ENCODE measurements at regions not wholly inside any gene's neighbourhood (a gene's known extent, or its start where the extent isn't known, plus 50 kb on each side); places are given as distances from the start of the nearest gene placed in this dataset.

DNA sequence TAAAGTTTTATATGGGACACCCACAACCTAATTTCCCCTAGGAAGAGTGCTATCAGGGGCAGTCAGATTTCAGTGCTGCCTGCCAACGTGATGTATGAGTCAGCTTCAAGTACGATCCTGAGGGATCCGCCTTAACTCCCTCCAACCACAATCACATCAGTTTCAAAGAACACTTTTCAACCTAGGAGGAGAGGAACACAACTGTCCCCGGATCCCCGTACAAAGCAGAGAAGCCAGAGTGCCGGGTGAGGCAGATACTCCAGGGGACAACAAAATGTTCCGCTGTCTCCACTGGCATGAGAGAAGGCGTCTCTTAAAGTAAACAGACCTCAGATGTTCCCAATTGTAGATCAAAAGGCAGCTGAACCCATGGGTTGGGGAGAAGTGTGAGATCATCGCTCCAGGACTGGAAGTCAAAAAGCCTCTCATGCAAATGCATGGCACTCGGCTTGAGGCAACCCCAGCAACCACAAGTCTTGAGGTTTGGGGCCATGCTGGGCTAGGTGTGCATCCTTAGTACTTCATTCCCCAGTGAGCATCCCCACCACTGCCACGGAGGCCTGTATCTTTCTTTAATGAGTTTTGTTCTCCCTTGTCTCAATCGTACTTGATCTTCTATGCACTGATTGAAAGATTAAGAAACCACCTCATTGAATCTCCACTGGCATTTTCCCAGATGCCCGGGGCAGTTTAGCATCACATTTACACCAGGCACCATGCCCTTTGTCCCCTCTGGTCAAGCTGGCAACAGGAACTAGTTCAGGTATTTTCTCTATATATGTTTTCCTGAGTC lies 91.0 kb upstream of the CCBE1 start:
- TF ChIP-seq, protein P1, sequence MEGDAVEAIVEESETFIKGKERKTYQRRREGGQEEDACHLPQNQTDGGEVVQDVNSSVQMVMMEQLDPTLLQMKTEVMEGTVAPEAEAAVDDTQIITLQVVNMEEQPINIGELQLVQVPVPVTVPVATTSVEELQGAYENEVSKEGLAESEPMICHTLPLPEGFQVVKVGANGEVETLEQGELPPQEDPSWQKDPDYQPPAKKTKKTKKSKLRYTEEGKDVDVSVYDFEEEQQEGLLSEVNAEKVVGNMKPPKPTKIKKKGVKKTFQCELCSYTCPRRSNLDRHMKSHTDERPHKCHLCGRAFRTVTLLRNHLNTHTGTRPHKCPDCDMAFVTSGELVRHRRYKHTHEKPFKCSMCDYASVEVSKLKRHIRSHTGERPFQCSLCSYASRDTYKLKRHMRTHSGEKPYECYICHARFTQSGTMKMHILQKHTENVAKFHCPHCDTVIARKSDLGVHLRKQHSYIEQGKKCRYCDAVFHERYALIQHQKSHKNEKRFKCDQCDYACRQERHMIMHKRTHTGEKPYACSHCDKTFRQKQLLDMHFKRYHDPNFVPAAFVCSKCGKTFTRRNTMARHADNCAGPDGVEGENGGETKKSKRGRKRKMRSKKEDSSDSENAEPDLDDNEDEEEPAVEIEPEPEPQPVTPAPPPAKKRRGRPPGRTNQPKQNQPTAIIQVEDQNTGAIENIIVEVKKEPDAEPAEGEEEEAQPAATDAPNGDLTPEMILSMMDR (conservative IDR thresholded peaks at IDR 0.05; ENCODE audit: low read depth, low read length) = no peak
- DNase-seq (ENCODE audit: low read depth) = peak; percentile 39
- no peak overlapping the region for H3K4me3 ChIP-seq (ENCODE audit: low read length)

DNA sequence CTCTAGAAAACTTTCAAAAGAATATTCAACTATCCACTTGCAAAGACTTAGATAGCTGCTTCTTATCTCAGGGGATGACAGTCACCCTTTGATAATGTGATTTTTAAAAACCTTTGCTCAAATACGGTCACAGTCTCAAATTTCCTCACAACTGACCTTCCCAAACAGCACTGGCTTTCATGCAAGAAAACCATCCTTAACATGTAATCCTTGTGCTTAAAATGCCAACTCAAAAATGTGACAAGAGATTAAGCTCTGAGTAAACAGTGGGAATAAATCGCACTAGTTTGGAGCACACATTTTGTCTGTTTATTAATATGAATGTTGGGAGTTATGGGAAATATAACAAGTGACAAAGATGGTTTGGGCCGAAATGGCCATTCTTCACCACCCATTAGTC lies 87.5 kb upstream of the CCBE1 start:
- no peak overlapping the region for H3K4me3 ChIP-seq (ENCODE audit: low read length)
- TF ChIP-seq, protein P1 (conservative IDR thresholded peaks at IDR 0.05; ENCODE audit: low read depth, low read length) = no peak
- DNase-seq (ENCODE audit: low read depth) = no peak

DNA sequence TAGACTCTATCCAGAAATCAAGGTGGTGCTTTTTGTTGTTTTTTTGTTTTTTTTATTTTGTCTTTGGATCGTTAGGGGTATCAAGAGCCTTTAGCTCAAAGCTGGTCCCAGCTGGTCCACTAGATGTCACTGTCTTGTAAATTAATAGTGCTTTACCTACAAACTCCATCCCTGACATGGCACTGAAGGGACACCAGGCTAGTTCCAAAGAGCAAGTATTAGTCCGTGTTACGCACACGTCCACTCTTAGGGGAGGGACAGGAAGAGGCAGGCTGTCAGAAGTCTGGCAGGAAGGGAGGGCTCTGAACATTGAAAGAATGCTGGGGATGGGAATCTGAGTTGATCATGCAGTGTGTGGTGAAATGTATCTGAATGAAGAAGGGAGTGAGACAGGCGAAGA lies 85.9 kb upstream of the CCBE1 start:
- no peak for DNase-seq (ENCODE audit: low read depth)
- TF ChIP-seq, protein P1 (conservative IDR thresholded peaks at IDR 0.05; ENCODE audit: low read depth, low read length) = peak; percentile 73
- H3K4me3 ChIP-seq (ENCODE audit: low read length) = no peak overlapping the region

DNA sequence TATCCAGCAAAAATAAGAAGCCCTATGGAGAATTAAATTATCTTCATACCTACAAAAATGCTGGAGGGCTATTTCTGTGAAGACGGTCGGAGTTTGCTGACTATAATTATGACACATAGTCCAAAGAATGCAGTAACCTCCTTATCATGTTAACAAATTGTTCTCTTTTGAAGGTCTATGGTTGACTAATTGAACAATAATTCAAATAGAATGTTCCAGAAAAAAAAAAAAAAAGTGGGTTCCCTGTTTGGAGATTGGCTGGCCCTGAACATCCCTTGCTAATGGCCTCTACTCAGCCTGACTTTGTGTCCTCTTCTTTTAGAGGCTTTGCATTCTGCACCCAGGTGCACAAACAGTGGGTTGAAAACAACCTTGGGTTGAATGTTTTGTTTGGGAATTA lies 82.8 kb upstream of the CCBE1 start:
- TF ChIP-seq, protein P1 (conservative IDR thresholded peaks at IDR 0.05; ENCODE audit: low read depth, low read length) = no peak
- H3K4me3 ChIP-seq (ENCODE audit: low read length) = no peak overlapping the region
- DNase-seq (ENCODE audit: low read depth) = no peak

DNA sequence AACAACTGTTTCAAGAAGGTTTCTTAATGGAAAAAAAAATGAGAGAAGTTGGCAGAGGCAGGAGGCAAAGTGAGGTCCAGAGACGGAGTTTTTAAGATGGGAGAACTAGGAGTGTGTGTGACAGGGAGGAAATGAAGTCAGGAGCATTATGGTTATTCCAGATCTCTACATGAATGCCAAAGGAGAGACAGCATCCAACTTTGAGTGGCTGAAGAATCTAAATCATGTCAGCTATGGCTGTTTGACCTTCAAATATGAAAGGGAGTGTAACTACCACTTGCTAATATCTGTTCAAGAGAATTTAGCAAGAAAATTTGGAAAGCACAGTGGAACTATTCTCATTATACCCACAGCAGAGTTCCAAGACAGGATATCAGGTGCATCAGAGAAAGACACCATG lies 81.2 kb upstream of the CCBE1 start:
- TF ChIP-seq, protein P1 (conservative IDR thresholded peaks at IDR 0.05; ENCODE audit: low read depth, low read length) = no peak
- H3K4me3 ChIP-seq (ENCODE audit: low read length) = no peak overlapping the region
- DNase-seq (ENCODE audit: low read depth) = no peak

DNA sequence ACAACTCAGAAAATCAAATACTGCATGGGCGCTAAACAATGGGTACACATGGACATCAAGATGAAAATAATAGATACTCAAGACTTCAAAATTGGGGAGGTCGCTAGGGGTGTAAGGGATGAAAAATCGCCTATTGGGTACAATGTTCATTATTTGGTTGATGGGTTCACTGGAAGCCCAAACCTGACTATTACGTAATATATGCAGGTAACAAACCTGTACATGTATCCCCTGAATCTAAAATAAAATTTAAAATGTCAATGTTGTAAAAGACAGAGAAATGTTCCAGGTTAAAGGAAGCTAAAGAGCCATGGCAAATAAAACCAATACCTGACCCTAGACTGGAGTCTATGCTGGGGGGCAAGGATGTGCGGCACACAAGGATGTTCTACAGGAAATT lies 80.4 kb upstream of the CCBE1 start:
- no peak for DNase-seq (ENCODE audit: low read depth)
- TF ChIP-seq, protein P1 (conservative IDR thresholded peaks at IDR 0.05; ENCODE audit: low read depth, low read length) = no peak
- H3K4me3 ChIP-seq (ENCODE audit: low read length) = no peak overlapping the region

Measured in retinal pigment epithelial cell (primary cell).